SH-SY5Y (cell line): ENCODE measurements at regions not wholly inside any gene's neighbourhood (a gene's known extent, or its start where the extent isn't known, plus 50 kb on each side); places are given as distances from the start of the nearest gene placed in this dataset.

ENCODE experiments used
- GATA2 ChIP-seq: IDR thresholded peaks from 2 replicates; pipeline ENCODE4 v1.6.1; 2011; ENCODE audit warnings: mild to moderate bottlenecking, low read depth, low read length
- GATA3 ChIP-seq: IDR thresholded peaks from 2 replicates; pipeline ENCODE4 v1.6.1; 2011; ENCODE audit warnings: low read depth, mild to moderate bottlenecking, low read length, moderate library complexity

DNA sequence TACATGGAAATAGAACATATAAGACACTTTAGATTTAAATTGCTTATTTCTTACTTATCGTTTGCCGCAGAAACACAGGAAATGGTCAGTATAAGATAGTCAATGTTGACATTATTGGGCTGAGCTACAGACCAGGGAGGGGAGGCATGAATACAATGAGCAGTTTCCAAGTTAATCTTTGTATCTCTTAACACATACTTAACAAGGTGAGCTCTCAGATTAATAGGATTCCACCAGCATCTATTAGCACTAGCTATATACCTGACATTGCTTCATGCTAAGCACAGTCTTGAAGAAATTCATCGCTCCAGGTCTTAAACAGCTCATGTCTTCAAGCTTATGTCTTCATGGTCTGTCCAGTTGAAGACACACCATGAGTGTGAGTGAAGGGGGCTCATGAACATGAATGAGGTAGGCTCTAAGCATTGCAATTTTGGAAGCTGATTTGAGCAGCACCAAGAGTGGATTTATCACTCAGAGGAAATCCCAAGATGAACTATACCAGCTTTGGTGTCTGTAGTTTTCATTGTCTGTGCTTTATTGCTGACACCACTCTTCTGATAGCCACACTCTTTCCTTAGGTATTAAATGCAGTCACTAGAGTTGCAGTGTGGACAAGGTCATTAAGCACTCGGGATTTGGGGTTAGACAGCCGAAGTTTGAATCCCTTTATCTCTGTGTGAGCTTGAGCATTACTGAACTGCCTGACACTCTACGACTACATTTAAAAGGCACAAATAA, 359.3 kb upstream of the EPHA4 start:
- TF ChIP-seq GATA3 (no peak), GATA2 (no peak)
